ENCODE measurements at regions not wholly inside any gene's neighbourhood (a gene's known extent, or its start where the extent isn't known, plus 50 kb on each side); places are given as distances from the start of the nearest gene placed in this dataset.

DNA sequence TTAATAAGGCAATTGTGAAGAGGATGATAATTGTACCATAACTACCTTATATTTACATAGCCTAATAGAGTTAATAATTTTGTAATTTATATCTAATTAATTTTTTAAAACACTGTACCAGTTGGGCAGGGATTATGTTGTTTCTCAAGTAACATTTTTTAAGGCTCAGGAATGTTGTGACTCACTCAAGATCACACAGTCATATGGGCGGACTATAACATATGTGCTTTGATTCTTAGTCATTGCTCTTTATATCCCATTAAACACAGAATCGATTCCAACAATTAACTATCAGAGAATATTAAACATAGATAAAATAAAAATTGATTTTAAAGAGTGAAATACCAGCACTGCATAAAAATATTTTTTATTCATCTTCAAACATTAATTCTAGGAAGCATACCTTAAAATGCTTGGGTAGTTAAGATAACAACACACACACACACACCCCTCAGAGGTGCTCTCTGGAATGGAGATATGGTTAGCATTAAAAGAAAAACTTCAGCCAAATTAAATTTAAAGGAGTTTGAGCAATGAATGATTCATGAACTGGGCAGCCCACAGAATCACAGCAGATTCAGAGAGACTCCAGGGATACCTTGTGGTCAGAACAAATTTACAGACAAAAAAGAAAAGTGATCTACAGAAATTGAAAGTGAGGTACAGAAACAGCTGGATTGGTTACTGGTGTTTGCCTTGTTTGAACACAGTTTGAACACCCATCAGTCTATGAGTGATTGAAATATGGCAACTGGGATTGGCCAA is 869.4 kb upstream of the ID2 start:
- no peak for DNase-seq (ENCODE audit: low read depth)

DNA sequence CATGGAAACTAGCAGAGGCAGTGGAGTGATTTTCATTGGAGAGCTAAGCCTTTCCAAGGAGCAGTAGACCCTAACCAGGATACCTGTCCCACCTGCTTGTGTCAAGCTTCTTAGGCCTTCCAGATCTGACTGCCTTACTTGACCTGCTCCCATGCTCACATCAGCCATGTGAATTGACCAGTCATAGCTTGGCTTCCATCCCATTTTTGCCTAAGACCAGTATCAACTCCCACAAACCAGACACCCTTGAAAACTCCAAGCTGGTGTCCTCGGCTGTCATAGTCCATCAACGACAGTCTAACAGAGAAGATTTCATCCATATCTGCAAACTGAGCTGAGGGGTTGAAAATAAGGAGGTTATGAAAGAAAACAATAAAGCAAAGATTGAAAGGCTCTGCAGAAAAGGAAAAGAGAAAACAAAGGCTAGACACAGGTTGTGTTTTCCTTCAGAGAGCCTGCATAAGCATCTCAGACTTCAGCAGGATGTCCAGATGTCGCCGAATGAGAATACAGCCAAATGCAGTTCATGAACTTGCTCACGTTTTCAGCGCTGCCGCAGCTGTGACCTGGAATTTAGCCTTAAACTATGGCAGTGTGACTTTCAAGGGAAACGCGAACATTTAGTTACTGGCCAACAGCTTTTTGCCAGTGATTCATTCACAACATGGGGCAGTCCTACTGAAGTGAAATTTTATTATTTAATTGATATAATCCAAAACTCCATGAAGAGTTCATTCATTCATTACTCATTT is 868.1 kb upstream of the ID2 start:
- no peak for DNase-seq (ENCODE audit: low read depth)

DNA sequence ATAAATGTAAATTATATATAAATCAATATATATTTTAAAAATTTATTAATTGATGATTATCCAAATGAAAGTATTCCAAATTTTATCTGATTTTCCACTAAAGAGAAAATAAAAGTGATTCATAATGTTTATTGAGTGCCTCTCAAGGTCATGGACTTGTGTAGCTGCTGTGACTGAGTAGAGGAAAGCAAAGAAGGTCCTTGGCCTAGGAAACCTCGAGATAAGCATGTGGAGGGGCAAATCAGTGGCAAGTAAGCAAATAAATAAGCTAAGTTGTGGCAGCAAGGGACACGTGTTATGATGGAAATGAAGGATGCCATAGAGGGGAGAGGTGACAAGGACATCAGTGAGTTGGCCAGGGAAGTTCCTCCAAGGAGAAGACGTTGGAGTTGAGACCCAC is 866.1 kb upstream of the ID2 start:
- DNase-seq (ENCODE audit: low read depth): no peak

DNA sequence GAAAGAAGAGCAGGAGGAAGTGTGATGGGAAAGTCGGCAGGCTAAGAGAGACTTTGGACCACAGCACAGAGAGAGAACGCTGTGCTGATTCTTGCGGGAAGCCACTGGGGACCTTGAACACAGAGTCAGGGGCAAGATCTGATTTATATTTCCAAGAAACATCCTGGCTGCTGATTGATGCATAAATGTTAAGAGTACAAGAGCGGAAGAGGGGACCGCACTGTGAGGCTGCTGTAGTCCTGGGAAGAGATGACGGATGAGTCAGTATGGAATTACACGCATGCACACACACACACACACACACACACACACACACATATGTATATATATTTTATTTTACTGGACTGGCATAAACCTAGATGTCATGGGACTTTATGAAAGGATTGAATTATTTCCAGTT is 865.6 kb upstream of the ID2 start:
- no peak for DNase-seq (ENCODE audit: low read depth)

DNA sequence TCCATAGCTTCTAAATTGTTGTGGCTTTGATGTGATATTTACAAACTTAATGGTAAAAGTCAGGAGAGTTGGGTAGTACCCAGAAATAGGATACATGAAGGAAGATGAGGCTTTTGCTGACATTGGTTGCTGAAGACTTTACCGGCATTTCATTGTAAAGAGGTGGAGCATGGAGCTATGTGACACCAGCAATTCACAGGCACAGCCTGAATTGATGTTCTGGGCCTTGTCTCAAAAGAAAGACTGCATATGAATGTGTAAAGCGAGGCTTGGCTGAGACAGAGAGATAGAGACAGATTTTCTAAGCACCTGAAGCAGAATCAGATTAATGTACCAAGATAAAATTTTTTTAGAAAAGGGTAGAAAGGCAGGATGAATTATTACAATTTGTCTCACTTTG is 864.9 kb upstream of the ID2 start:
- no peak for DNase-seq (ENCODE audit: low read depth)

DNA sequence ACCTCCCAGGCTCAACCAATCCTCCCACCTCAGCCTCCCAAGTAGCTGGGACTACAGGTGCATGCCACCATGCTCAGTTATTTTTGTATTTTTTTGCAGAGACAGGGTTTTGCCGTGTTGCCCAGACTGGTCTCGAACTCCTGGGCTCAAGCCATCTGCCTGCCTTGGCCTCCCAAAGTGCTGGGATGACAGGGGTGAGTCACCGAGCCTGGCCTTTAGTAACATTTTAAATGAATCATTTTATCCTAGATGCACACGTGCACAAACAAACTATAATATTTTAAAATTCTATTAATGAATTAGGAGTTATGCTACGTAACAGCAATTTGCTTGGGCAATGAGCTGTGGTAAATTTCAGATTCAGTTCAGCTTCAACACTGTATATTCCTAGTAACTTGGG is 862.5 kb upstream of the ID2 start:
- no peak for DNase-seq (ENCODE audit: low read depth)

DNA sequence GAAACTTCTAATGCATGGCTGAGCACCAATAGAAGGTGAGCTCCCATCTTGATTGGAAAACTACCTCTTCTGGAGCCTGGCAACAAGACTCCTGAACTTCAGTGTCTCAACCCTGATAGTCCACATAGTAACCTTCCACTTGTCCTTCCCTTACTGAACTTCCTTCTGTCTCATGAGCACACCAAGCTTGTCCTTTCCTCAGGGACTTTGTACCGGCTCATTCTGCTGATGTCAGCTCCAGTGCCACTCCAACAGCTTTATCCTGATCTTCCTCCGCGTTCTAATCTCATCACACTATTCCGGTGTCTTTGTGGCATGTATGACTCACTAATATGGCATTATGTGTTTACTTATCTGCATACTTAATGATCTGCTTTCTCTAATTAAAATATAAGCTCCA is 862.0 kb upstream of the ID2 start:
- no peak for DNase-seq (ENCODE audit: low read depth)

DNA sequence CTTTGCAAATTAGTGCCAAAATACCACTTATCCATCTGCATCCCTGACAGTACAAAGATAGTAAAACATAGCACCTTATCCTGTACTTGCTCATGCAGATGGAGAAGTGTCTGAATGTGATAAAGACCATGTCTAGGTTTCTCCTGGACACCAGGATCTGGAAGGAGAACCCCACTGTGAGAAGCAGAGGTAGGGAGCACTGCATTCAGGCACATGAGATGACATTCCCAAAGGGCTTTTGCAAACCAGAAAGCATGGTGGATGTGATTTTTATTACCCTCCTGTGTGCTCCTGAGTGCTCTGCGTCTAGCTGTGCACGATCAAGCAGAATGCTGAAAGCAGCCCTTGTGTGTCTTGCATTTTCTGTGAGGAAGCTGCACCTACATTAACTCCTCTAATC is 857.6 kb upstream of the ID2 start:
- DNase-seq (ENCODE audit: low read depth): no peak

DNA sequence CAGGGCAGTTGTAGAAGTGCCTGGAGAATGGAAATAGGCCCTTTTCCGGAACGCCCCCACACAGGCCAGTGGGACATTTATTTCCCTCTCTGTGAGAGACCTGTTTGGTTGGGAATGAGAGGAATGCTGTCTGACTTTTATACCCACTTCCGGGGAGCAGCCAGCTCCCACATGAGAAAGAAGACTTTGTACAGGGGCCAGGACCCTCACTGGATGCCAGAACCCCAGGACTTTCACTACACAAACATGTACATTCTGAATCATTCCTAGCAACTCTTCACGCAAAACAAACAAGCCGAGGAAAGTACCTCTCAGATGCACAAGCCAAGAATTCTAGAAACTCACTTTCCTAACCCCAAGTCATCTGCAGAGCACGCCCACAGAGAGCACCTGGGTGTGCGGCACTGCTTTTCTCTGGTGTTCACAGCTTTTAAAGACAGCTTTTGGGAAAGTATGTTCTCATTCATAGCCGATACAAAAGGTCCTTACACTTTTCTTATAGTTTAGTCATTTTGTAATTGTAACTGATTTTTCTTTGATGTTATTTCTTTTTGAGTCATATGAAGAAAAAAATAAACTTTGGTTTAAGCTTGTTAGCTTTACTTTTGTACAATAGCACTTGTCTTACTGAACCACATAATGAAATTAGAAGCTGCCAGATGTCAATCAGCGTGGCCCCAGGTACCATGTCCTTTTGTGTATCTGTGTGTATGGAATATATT is 856.1 kb upstream of the ID2 start:
- no peak for DNase-seq (ENCODE audit: low read depth)

DNA sequence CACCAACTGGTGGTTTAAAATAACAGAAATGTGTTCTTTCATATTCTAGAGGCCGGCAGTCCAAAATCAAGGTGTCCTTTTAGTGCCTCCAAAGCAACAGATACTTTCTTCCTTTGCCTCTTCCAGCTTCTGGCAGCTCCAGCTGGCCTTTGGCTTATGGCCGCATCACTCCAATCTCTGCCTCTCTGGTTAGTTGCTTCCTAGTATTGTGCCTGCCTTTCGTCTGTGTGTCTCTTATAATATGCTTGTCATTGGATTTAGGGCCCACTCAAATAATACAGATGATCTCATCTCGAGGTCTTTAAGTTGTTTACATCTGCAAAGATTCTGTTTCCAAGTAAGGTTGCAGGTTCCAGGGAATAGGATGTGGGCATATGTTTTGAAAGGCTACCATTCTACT is 855.2 kb upstream of the ID2 start:
- DNase-seq (ENCODE audit: low read depth): no peak

DNA sequence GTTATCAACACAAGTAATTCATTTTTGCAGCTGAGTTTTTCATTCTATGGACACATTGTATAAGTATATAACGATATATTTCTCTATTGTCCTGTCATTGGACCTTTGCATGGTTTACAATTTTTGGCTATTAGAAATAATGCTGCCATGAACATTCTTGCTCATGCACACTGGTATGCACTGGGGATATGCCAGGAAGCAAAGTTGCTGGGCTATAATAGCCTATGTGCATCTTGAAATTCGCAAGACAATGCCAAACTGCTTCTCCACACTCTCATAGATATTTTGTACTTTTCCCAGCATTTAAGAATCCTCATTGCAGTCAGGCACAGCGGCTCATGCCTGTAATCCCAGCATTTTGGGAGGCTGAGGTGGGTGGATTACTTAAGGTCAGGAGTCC is 852.6 kb upstream of the ID2 start:
- no peak for DNase-seq (ENCODE audit: low read depth)

DNA sequence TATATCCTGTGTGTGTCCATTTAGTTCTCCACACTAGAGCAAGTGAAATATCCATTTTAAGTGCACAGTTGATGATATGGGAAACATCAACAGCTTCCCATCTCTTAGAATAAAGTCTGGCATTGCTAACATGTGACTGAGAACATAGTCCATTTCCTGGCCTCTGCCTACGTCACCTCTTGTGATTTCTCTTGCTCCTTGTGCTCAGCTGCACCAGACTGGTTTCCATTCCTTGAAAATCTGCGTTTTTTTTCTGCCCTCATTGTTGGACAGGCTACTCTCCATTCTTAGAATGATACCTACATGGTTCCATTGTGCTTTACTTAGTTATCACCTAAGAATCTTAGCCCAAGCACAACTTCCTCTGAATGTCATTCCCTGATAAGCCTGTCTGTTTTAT is 851.2 kb upstream of the ID2 start:
- DNase-seq (ENCODE audit: low read depth): no peak

DNA sequence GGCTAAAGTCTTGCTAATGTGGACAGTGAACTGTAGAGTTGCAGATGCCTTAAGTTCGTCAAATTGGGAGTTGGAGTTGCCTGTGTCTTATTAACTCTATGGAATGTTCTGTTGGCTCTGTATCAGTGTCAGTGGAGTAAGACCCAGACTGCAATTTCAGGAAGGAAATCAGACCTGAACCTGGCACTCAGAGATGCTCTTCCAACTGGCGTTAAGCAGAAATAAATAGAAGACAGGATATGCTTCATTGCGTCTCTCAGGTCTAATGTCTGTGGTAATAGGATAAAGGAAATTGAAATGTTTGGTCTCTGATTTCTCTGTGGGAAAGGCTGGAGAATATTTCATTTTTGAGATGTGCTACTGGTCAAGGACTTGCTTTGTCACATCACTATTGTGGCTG is 846.7 kb upstream of the ID2 start:
- DNase-seq (ENCODE audit: low read depth): no peak

DNA sequence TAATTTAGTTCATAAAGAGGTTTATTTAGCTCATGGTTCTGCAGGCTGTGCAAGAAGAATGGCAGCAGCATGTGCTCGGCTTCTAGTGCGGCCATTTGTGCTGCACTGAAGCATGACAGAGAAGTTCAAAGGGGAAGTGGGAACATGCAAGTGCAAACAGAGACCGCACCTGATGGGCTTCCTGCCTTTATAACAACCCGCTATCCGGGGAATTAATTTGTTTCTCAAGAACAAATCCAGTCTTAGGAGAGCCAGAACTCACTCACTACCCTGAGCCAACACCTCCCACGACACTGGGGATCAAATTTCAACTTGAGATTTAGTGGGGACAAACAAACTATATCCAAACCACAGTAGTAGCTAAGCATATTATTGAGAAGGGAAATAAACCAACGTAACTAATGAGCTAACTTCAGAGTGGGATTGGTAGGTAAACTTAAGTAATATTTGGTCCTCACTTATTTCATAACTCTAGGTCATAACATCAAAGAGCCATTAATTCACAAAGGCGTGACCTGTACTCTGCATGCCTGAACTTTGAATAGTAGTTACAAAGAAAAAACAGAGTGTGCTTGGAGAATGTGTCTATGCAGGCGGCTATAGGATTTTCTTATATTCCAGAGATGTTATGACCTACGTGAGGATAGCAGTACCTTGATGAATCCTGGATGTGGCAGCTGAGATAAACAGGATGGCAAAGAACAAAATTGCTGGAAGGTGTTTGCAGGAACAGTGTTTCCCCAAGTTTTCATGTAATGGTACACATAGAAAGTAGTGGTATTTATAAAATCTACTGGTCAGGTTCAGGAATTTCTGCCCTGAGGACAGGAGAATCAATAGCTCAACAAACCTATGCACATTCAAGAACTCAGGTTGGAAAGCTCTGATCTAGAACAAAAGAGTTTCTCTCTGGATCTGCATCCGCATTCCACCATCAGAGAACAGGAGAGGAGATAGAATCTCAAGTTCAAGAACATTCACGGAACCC is 845.9 kb upstream of the ID2 start:
- no peak for DNase-seq (ENCODE audit: low read depth)

DNA sequence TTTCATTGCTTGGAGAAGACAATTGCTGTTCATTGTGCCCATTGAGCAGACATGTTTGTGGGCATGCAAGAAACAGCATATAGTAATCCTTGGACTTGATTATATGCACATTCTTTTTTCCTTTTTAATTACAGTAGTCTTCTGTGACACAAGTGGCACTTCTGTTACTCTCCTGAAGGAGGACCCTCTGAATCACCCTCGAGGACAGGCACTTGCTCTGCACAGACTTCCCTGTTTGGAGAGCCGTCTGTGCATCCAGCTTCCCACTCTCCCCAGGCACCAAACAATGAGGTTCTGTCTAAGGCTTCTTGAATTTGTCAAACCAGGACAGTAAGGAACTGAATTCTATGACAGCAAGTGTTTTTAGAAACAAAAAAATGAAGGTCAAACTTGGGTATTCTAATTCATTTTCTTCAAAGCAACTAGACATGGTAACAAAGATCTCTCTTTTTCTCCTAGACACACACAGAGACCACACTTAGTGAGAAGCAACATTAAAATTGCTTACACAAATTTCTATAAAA is 844.6 kb upstream of the ID2 start:
- DNase-seq (ENCODE audit: low read depth): no peak

DNA sequence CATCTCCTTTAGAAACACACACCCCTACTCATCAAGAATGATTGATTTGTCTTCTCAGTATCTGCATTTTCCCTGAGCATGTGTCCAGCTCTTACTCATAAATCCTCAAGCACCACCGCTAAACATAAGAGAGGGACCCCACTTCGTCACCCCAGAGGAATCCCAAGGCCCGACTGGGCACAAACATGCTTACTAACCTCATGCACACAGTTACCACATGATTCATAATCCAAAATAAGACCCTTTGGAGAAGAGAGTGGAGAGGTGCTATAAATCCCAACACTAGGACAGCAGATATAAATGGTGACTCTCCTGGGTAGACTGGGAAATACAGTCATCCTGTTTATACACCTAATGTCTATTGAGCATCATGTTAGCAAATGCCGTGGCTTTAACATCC is 843.2 kb upstream of the ID2 start:
- DNase-seq (ENCODE audit: low read depth): no peak

DNA sequence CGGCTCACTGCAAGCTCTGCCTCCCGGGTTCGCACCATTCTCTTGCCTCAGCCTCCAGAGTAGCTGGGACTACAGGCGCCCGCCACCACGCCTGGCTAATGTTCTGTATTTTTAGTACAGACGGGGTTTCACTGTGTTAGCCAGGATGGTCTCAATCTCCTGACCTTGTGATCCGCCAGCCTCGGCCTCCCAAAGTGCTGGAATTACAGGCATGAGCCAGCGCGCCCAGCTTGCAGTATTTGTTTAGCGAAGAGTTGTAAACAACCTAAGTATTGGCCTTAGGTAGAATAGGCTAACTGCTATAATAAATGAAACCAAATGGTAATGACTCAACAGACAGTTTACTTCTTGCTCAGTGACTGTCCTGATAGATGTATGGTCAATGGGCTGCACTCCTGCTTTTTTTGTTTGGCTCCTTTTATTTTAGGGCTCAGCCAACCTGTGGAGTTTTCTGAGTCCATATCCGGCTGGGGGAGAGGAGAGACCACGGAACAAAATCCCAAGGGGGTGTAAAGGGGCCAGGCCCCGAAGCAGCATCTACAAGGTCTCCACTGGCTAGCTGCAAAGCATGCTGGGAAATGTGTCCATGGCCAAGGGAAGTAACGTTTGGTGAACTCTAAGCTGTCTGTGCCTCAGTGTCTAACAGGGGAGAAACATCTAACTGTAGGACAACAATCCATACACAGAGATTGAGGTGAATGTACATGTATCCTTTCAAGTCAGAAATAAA is 841.0 kb upstream of the ID2 start:
- no peak for DNase-seq (ENCODE audit: low read depth)

DNA sequence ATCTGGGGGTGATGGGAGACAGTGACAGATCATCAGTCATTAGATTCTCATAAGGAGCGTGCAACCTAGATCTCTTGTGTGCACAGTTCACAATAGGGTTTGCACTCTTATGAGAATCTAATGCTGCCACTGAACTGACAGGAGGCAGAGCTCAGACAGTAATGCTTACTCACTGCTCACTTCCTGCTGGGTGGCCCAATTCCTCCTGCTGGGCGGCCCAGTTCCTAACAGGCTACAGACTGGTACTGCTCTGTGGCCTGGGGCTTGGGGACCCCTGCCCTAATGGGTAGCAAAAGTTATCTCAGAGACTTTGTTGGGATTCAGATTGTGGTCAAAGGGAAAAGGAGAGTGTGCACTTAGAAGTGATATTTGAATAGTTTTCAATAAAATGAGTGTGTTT is 840.1 kb upstream of the ID2 start:
- no peak for DNase-seq (ENCODE audit: low read depth)

DNA sequence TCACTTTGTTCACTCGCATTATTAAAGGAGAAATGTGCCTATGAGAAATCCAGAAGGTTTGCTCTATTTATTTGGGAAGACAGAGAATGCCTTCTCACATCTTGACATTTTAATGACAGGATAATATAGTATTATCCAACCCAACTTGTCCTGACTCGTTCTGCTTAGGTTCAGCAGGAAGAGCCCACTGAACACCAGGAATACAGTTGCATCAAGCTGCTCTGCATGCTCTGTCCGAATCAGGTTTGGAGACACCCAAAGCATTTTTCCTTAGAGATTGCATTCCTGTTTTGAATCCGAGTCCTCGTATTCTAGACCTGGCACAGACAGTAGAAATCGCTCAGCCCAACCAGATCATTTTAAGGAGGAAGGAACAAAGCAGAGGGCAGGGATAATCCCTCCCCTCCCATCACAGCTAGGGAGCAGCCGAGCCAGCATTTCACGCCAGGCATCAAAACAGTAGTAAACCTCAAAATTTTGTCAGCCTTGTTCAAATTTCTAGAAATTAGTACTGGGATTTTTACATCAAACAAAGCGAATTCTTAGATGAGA is 837.4 kb upstream of the ID2 start:
- DNase-seq (ENCODE audit: low read depth): no peak

DNA sequence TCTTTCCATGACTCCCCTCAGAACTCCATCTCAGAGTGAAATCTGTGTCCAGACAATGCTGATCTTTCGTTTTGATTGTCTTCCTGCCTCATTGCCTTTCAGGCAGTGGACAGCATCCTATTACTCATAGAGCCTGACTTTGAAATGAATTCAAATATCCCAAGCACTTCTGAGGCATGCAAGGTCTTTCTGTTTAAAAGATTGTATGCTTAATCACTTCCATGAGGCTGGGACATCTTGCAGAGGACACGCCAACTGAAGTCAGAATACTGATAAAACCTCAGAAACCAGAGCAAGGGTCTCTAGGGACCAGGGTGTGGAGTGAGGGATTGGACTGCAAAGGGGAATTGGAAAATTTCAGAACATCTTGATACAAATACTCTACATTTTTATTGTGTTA is 836.5 kb upstream of the ID2 start:
- DNase-seq (ENCODE audit: low read depth): no peak

DNA sequence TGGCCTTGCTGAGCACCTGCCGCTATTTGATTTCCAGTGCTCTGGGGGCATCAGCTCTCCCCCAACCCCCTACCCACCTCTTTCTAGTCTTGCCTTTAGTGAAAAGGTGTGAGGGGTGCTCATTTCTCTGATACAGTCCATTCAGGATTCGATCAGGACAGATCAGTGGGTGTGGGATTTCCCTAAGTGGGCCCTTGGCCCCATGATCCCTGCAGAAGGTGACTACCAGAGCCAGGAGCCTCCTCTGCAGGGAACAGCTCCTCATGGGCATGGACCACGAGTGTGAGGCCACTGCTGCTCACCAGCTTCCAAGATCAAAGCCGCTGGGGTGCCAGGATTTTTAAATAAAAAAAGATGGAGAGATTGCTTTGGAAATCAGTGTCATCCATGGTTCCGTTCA is 835.2 kb upstream of the ID2 start:
- no peak for DNase-seq (ENCODE audit: low read depth)

Measured in activated T-helper 1 cell treated with Interleukin-2 at 50 U/mL for 16 hours (primary cell).